ENCODE measurements at regions not wholly inside any gene's neighbourhood (a gene's known extent, or its start where the extent isn't known, plus 50 kb on each side); places are given as distances from the start of the nearest gene placed in this dataset.

DNA sequence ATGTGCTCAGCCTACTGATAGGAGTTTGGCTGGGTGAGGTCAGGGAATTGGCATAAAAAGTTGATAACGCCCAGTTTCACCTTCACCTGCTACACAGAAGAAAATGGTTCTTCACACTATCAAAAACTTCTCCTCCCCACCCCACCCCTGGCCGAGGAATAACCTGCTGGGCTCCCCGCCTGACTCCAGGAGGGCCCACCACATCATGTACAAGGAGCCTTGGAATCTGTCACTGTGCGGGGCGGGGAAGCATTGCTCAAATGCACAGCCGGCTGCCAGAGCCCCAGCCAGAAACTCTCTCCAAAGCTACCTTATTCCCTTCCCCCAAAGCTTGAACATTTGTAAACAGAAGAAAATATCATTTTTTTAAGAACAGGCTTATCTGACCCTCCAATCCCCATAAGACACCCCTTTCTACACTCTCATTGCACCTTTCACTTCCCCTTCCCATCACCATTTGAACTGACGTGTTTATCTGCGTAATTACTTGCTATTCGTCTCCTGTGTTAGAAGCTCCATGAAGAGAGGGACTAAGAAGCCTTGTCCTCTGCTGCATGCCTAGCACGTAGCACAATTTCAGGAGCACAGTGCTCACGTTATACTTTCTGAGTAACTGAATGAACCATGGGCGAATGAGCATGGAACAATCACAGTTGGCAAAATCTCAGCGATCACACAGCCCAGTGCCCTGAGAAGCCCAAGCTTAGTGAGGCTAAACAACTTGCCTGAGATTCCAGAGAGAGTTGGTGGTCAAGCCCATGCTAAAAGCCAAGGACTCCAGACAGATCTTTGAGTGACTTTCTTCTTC is 82.9 kb downstream of the HES1 start:
- DNase-seq (ENCODE audit: low read depth), result no peak

DNA sequence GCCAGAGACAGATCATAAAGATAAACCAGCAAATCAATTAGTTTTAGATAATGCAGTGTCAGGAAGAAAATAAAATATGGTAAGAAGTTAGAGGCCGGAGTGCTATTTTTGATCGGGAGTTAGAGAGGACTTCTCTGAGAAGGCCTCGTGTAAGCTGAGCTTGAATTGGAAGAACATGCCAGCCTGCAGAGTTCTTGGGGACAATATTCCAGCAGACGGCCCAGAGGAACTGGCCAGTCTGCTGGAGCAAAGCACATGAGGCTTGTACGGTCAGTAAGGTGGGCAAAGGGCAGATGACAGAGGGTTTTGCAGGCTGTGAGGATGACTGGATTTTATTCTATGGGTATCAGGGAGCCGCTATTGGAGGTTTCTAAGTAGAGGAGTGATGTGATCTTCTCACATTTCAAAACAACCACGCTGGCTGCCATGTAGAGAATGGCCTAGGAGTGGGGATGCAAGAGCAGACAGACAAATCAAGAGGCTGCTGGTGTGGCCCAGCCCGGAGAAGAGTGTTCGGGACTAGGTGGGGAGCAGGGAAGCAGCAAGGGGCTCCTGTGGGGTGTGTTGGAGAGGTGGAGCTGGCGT is 84.0 kb downstream of the HES1 start:
- DNase-seq (ENCODE audit: low read depth), result no peak

DNA sequence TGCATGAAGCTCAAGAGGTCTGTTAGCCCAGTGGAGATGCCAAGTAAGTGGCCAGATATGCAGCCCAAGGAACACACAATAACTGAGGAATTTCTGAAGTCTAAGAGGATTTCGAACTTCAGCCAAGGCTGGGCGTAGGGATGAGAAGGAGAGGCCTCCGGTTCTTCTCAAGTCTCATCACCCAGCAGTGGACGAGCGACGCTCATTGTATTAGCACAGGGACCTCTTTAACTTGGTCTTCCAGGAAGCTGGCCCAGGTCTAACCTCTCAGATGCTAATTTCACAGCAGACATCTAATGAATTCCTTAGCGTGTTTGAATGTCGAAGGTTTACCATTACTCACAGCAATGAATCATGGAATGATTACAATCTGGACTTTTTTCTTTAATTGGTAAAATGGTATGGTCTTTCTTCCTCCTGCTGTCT is 85.0 kb downstream of the HES1 start:
- DNase-seq (ENCODE audit: low read depth), result peak; percentile 38

GRCh38 chr3:194221336-194221735 is 85.4 kb downstream of the HES1 start:
- DNase-seq (ENCODE audit: low read depth), result no peak

GRCh38 chr3:194223951-194224350 is 88.0 kb downstream of the HES1 start:
- no peak for DNase-seq (ENCODE audit: low read depth)

GRCh38 chr3:194224471-194225417 is 88.8 kb downstream of the HES1 start:
- no peak for DNase-seq (ENCODE audit: low read depth)

DNA sequence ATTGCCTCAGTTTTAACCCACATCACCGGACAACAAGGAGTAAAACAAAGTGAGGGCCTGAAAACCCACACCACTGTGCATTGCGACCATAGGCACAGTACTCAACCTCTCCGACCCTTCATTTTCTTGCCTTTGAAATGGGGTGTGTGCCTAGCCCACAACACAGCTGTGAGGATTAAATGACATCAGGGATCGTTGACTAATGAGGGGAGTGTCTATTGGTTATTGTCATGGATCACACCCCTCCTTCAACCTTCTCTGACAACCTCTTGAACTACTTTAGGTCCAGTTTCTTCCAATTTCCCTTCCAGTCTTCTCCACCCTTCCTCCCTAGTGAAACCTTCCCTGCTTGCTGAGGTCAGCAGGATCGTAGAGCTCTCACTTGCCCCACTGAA is 89.5 kb downstream of the HES1 start:
- DNase-seq (ENCODE audit: low read depth), result no peak

DNA sequence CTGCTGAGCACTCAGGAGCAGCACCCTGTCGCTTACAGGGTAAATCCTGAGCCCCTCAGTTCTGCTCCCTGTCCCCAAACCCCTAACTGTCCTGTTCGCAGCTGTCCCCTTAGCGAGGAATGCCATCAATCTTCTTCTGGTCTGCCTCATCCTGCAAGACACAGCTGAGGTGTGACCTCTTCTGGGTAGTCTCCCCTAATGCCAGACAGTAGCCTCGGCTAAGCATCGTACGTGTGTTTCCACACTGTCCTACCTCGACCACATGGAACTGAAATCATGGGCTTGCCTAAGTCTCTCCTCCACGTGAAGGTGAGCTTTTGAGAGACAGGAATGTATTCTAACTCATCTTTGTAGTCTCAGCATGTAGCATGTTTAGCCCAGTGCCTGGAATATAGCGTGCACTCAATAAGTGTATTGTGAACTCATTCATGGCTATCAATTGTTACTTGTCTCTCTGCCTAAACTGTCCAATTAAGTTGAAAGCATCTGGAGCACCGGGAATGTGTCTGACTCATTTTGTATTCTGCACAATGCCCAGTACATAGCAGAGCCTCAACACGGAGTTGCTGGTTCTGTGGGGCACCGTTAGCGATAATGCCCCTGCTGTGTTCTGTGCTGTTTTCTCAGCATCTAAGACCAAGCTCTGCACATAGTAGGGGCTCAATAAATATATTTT is 90.2 kb downstream of the HES1 start:
- no peak for DNase-seq (ENCODE audit: low read depth)

GRCh38 chr3:194231929-194232832 is 96.2 kb downstream of the HES1 start:
- DNase-seq (ENCODE audit: low read depth), result no peak

DNA sequence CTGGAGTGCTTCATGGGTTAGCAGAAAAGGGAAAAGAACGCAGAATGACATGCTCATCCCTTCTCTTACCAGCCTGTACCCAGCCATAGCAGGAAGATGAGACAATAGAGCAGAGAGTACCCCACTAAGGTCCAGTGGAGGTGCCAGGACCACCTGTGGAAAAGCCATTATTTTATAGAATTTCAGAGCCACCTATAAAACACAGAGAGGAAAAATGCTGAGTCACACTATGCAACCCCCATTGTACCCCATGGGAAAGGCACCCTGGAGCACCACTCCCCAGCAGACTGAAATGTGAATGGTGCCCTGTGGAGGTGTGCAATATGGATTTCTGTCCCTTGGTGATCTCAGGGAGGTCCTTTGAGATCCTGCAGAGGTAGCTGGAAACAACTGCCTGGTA is 97.2 kb downstream of the HES1 start:
- no peak for DNase-seq (ENCODE audit: low read depth)

DNA sequence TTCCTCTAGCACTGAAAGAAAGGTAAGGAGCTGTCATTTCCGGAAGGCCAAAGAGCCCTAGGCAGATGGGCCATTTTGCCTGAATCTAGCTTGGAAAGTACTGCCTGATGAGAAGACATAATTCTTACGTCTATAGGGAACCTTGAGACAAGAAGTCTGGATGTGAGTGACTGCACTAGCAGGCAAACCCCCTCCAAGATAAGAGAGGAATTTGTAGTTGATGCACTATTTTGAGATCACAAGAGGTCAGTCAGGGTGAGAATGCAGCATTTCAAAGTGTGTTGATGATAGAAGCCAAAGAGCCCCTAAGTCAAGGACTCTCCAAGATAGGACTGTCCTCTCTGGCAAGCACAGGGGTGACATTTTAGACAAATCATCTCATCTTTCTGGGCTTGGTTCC is 99.2 kb downstream of the HES1 start:
- no peak for DNase-seq (ENCODE audit: low read depth)

GRCh38 chr3:194237110-194237509 is 101.2 kb downstream of the HES1 start:
- DNase-seq (ENCODE audit: low read depth), result no peak

GRCh38 chr3:194240766-194241165 is 104.8 kb downstream of the HES1 start:
- no peak for DNase-seq (ENCODE audit: low read depth)

DNA sequence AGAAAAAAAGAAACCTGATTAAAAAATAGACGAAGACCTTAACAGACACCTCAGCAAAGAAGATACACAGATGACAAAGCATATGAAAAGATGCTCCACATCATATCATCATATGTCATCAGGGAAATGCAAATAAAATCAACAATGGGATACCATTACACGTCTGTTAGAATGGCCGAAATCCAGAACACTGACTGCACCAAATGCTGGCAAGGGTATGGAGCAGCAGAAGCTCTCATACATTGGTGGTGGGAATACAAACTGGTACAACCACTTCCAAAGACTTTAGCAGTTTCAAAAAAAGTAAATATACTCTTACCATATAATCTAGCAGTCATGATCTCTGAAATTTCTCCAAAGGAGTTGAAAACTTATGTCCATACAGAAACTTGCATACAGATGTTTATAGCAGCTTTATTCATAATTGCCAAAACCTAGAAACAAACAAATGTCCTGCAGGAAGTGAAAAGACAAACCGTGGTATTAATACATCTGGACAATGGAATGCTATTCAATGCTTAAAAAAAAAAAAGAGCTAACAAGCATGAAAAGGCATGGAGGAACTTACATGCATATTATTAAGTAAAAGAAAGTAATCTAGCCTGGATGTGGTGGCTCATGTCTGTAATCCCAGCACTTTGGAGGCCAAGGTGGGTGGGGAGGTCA is 107.4 kb downstream of the HES1 start:
- no peak for DNase-seq (ENCODE audit: low read depth)

DNA sequence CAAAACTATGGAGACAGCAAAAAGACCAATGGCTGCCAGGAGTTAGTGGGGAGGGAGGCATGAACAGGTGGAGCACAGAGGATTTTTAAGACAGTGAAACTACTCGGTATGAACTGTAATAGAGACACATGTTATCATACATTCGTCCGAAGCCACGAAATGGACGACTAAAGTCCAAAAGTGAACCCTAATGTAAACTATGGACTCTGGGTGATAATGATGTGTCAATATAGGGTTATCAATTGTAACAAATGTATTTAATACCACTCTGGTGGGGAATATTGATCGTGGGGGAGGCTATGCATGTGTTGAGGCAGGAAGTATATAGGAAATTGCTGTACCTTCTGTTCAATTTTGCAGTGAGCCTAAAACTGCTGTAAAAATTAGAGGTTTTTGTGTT is 107.0 kb downstream of the CPN2 start:
- DNase-seq (ENCODE audit: low read depth), result no peak

DNA sequence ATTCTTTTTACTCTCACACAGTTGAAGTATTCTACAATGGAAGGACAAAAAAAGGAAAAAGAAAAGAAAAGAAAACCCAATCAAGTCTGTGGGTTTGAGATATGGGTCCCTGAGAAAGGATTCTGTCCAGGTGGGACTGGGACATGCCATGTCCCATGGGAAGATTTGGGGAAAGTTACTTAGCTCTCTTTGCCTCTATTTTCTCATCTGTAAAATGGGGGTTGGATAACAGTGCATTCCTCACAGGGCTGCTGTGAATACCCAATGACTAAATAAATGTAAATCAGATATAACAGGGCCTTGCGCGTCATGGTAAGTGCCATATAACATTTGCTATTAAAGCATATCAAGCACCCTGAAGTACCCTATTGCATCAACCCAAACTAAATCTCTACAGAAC is 105.7 kb downstream of the CPN2 start:
- DNase-seq (ENCODE audit: low read depth), result no peak

DNA sequence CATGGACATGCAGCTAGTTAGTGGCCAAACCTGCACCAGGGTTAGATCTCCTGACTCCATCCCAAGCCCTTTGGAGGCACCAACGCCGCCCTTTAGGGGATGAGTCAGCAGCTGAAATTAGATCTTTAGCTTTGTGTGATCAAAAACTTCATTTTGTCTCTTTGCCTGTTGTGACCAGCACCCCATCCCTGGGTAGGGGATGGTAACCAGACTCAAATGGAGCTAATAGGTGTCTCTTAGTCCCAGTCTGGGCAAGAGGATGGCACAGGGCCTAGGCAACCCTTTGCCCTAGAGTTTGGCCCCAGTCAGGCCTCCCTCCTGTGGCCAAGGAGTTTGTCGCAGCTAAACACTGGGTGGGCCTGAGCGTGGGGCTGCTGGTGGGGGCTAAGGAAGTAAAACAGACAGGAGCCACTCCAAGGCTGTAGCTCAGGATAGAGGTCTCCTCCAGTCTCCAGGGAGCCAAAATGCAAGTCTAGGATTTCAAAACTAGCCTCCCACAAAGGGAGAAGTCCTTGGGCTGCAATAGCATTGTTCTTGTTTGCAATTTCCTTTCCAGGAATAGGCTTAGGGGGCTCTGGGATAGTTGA is 105.1 kb downstream of the CPN2 start:
- no peak for DNase-seq (ENCODE audit: low read depth)

DNA sequence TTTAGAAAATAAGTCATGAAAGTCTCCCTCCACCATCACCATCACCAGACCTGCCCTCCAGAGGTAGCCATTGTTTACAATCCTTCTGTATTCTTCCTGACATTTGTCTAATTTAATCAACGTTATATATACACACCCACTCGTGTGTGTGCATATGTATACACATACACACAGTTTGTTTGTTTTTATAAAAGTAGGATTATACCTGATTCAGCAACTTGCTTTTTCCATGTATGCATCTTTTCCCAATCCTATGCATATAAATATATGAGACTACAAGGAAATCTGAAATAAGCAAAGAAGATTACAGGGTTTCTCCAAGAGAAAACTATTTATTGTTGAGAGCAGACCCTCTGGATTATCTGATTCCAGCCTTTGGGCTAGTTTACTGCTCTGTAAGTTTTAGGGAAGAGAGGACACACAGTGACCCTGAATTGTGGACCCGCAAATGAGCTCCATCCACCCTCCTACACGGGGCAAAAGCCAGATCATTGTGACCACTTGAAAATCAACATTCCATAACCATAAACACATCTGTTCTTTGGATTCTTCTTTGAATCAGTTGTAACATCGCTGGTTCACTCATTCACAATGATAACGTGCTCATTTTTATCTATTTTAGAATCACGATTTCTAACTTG is 104.3 kb downstream of the CPN2 start:
- no peak for DNase-seq (ENCODE audit: low read depth)

DNA sequence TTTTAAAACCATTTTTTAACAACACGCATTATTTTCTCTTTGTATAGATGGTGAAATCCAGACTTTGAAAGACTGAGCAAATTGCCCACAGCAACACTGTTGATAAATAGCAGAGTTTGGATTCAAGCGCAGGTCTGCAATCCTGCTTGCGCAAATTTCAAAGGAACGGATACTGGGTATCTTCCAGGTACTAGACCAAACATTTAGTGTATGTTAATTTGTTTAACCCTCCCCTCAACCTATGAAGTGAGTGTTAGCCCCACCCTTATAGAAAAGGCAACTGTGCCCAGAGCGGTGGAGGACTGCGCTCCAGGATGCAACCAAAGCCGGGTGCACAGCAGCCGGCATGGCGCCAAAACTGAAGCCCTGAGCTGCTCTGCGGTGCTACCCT is 103.8 kb downstream of the CPN2 start:
- no peak for DNase-seq (ENCODE audit: low read depth)
